CD4-positive, alpha-beta memory T cell (primary cell): ENCODE measurements at regions not wholly inside any gene's neighbourhood (a gene's known extent, or its start where the extent isn't known, plus 50 kb on each side); places are given as distances from the start of the nearest gene placed in this dataset.

ENCODE experiments used
- CTCF ChIA-PET: fragments of 350-600 bp; sonication (Branson Sonifier 250); formaldehyde crosslinking; loops from one replicate; lab custom pipeline; 2021; ENCODE audit warnings: inconsistent platforms; ENCODE audit not compliant: partially characterized antibody; lab: Charles Lee
- POLR2A ChIA-PET: fragments of 350-600 bp; sonication (Branson Sonifier 250); formaldehyde crosslinking; loops from one replicate; lab custom pipeline; 2021; ENCODE audit not compliant: partially characterized antibody; lab: Charles Lee
- DNase-seq, 5 donors: peaks; one replicate each; pipeline versions ENCODE4 v3.0.0 to v3.0.0-alpha.2; 2020 to 2022; ENCODE audit warnings: mixed read lengths in 1 of 5
- H3K27ac ChIP-seq: one replicate; pipeline ENCODE4 v1.7.0; 2013; ENCODE audit warnings: low read depth, low read length
- H3K27me3 ChIP-seq: 2 replicates; pipeline ENCODE4 v1.7.0; 2013; ENCODE audit warnings: mild to moderate bottlenecking, low read length, moderate library complexity; ENCODE audit not compliant: insufficient read depth
- H3K36me3 ChIP-seq: 2 replicates; pipeline ENCODE4 v1.7.0; 2013; ENCODE audit warnings: mild to moderate bottlenecking, low read length, moderate library complexity; ENCODE audit not compliant: insufficient read depth
- H3K4me1 ChIP-seq: 2 replicates; pipeline ENCODE4 v1.7.0; 2013; ENCODE audit warnings: mild to moderate bottlenecking, low read length, moderate library complexity; ENCODE audit not compliant: insufficient read depth
- H3K4me3 ChIP-seq, 2 donors: one replicate each; pipeline ENCODE4 v1.7.0; 2013; ENCODE audit warnings: low read length in 2 of 2, mild to moderate bottlenecking in 1 of 2
- H3K9me3 ChIP-seq, 2 donors: one replicate each; pipeline ENCODE4 v1.7.0; 2013; ENCODE audit warnings: low read length in 2 of 2, control low read depth in 1 of 2; ENCODE audit not compliant: control insufficient read depth in 1 of 2
- H3K27ac Mint-ChIP-seq, 7 donors: one replicate each; pipeline ENCODE4 v1.8.0; 2020 to 2021; ENCODE audit warnings: mixed read lengths in 7 of 7, mild to moderate bottlenecking in 6 of 7, inconsistent platforms in 3 of 7, moderate library complexity in 3 of 7
- H3K27me3 Mint-ChIP-seq, 2 donors: one replicate each; pipeline ENCODE4 v1.8.0; 2020 to 2021; ENCODE audit warnings: mixed read lengths in 2 of 2
- H3K36me3 Mint-ChIP-seq, 2 donors: one replicate each; pipeline ENCODE4 v1.8.0; 2020 to 2021; ENCODE audit warnings: mixed read lengths in 2 of 2, inconsistent platforms in 1 of 2, mild to moderate bottlenecking in 1 of 2
- H3K4me1 Mint-ChIP-seq, 4 donors: one replicate each; pipeline ENCODE4 v1.8.0; 2020 to 2021; ENCODE audit warnings: mixed read lengths in 4 of 4, mild to moderate bottlenecking in 1 of 4
- H3K4me3 Mint-ChIP-seq, 8 donors: one replicate each; pipeline ENCODE4 v1.8.0; 2020 to 2021; ENCODE audit warnings: mixed read lengths in 8 of 8, mild to moderate bottlenecking in 7 of 8, moderate library complexity in 6 of 8, inconsistent platforms in 3 of 8
- H3K9me3 Mint-ChIP-seq, 8 donors: one replicate each; pipeline ENCODE4 v1.8.0; 2020 to 2021; ENCODE audit warnings: mixed read lengths in 8 of 8, mild to moderate bottlenecking in 5 of 8, inconsistent platforms in 3 of 8, moderate library complexity in 1 of 8
- intact Hi-C: fragments of 100-400 bp; cut with micrococcal nuclease; formaldehyde crosslinking; loops from one replicate; pipeline ENCODE4 v1.15.1; 2023

DNA sequence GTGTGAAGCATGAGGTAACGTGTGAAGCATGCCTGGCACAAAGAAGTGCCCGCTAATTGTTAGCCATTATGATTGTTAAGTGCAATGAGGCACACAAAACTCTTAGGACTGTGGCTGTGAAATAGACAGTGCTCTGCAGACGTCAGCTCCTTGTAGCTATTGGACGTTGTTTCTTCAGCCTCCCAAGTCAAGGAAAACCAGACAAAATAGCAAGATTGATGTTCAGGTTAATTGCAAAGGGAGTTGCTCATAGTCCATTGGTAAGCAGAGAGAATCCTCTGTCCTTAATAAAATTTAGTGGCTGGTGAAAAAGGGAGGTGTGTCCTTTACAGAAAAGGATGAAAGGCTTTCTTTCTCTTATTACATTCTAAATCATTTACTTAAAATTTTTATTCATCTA, 54.6 kb upstream of the MBP start:
- Mint-ChIP-seq H3K4me3 (no peak overlapping the region), H3K4me1 (no peaks in the 10 kb centered on the region), H3K36me3 (no peaks in the 10 kb centered on the region), H3K27me3 (no peaks in the 10 kb centered on the region), H3K9me3 (peaks cover 0 to 14% (median 3%) of the 10 kb centered on the region in 8 donors), H3K27ac (no peak overlapping the region)
- Histone ChIP-seq H3K27me3 (no peaks in the 10 kb centered on the region), H3K4me3 (no peak overlapping the region), H3K9me3 (no peaks in the 10 kb centered on the region), H3K36me3 (no peaks in the 10 kb centered on the region), H3K27ac (no peak overlapping the region), H3K4me1 (no peaks in the 10 kb centered on the region)
- intact Hi-C loops: no loop called here
- DNase-seq: no peak
- POLR2A ChIA-PET: no interaction called here
- CTCF ChIA-PET: no interaction called here

DNA sequence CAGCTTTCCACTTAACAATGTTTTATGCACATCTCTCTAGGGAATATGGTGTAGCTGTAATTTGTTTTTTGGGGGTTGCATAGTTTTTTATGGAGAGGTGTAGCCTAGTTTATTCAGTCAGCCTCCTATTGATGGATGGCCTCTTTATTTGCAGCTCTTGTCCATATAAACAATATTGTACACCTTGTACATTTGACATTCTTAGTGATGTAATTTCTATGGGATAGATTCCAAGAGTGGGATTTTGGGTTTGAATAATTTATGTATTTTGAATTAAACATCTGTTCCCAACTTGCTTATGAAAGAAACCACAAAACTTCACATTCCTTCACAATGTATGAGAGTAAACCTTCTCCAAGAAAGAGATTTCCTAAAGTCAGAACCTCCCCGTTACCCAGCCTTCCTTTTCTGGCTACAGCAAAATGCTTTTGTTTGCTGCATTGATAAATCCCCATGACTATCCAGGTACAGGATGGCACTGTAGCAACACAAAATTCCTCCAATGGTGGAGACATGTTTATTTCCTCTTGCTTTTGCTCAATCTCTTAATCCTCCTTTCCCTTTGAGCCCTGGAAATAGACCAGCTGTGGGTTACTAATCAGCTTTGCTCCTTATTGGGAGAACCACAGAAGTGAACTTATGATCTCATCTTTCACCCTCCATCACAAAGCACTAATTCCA, 58.4 kb upstream of the GALR1 start:
- H3K27ac Mint-ChIP-seq: no peak overlapping the region

DNA sequence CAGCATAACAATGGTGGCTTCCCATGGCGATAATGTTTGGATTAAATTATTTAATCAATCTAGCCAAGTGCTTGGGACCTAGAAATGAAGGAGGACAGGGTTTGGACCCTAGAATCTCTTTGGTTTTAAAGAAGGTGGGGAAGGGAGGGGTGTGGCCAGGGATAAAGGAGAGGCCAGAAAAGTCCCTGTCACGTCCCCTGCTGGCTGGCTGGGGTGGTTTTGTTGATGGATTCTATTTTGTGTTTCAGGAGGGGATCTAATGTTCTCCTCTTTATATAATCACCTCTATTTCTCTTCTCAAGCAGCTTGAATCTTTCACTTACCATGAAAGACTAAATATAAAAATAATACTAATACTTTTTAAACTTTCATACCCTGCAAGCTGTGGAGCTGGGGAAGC, 52.6 kb upstream of the GALR1 start:
- no peaks in the 10 kb centered on the region for H3K4me1 ChIP-seq
- H3K9me3 ChIP-seq: no peaks in the 10 kb centered on the region
- Mint-ChIP-seq H3K4me3 (no peak overlapping the region), H3K36me3 (no peaks in the 10 kb centered on the region), H3K27me3 (no peaks in the 10 kb centered on the region), H3K27ac (no peak overlapping the region), H3K4me1 (no peaks in the 10 kb centered on the region), H3K9me3 (no peaks in the 10 kb centered on the region)
- no peaks in the 10 kb centered on the region for H3K36me3 ChIP-seq
- POLR2A ChIA-PET: no interaction called here
- CTCF ChIA-PET: interaction anchor here (2.1 kb wide), 1 partner anchor 14 kb away, joined by 6 read pairs; no protein-coding TSS in a partner anchor
- intact Hi-C loops: no loop called here
- no peak for DNase-seq
- H3K4me3 ChIP-seq: no peak overlapping the region
- no peak overlapping the region for H3K27ac ChIP-seq
- H3K27me3 ChIP-seq: no peaks in the 10 kb centered on the region

More for the DNA sequence above, 58.4 kb upstream of the GALR1 start:
- intact Hi-C loops: no loop called here
- Mint-ChIP-seq H3K4me1 (no peaks in the 10 kb centered on the region), H3K9me3 (peaks cover 0 to 5% (median under 1%) of the 10 kb centered on the region in 8 donors), H3K36me3 (no peaks in the 10 kb centered on the region), H3K27me3 (no peaks in the 10 kb centered on the region), H3K4me3 (no peak overlapping the region)
- Histone ChIP-seq H3K27ac (no peak overlapping the region), H3K9me3 (no peaks in the 10 kb centered on the region), H3K4me1 (no peaks in the 10 kb centered on the region), H3K27me3 (no peaks in the 10 kb centered on the region), H3K36me3 (no peaks in the 10 kb centered on the region), H3K4me3 (no peak overlapping the region)
- no peak for DNase-seq
- CTCF ChIA-PET: interaction anchor here (0.7 to 1.9 kb wide), 3 partner anchors 21 to 208 kb away, joined by 3 to 4 read pairs (median 4); no protein-coding TSS in a partner anchor
- POLR2A ChIA-PET: interaction anchor here (1.0 kb wide), 1 partner anchor 16 kb away, joined by 3 read pairs; no protein-coding TSS in a partner anchor

DNA sequence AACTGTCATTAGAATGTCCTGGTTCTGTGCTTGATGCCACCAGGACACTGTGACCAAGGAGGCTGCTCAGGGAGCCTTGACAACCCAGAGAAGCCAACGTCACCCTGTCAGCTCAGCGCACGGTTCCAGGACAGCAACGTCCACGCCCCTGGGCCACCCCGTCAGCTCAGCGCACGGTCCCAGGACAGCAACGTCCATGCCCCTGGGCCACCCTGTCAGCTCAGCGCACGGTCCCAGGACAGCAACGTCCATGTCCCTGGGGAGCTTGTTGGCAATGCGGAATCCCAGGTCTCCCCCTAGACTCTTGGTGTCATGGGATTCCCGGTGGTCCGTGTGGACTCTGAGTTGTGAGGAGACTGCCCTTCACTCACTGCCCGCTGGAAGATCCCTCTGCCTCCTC, 51.0 kb upstream of the GALR1 start:
- Histone ChIP-seq H3K36me3 (no peaks in the 10 kb centered on the region), H3K27ac (no peak overlapping the region), H3K9me3 (no peaks in the 10 kb centered on the region), H3K4me1 (no peaks in the 10 kb centered on the region), H3K27me3 (no peaks in the 10 kb centered on the region), H3K4me3 (no peak overlapping the region)
- no peak overlapping the region for H3K27ac Mint-ChIP-seq
- POLR2A ChIA-PET: no interaction called here
- H3K9me3 Mint-ChIP-seq: no peaks in the 10 kb centered on the region
- no peaks in the 10 kb centered on the region for H3K36me3 Mint-ChIP-seq
- CTCF ChIA-PET: interaction anchor here (2.0 to 2.1 kb wide), 2 partner anchors 13 to 198 kb away, joined by 5 to 6 read pairs; no protein-coding TSS in a partner anchor
- no peaks in the 10 kb centered on the region for H3K4me1 Mint-ChIP-seq
- H3K4me3 Mint-ChIP-seq: no peak overlapping the region
- no peaks in the 10 kb centered on the region for H3K27me3 Mint-ChIP-seq
- DNase-seq: no peak
- intact Hi-C loops: no loop called here

DNA sequence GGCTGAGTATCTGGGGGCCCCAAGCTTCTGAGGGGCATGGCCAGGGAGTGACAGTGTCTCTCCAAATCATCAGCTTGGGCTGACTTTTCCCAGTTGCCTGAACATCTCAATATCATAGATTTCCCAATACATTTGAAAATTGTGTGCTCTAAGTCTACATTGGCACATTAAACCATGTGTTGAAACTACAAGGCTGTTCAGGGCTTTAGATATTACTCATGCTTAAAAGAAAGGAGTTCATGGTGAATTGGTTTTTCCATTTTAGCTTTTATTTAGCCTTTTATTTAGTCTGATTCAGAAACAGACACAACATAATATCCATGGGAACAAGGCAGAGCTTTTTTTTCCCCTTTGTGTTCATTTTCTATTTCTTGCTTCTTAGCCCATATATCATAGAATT, 49.9 kb upstream of the GALR1 start:
- CTCF ChIA-PET: interaction anchor here (1.0 to 2.1 kb wide), 3 partner anchors 11 to 199 kb away, joined by 3 to 10 read pairs (median 5); no protein-coding TSS in a partner anchor
- peaks cover 0 to 1% of the 10 kb centered on the region in 2 donors for H3K27me3 Mint-ChIP-seq
- intact Hi-C loops: loop anchor here (10.0 kb wide), 1 partner anchor 375 kb away; the partner anchor contains the start of gene ZNF236

More for the DNA sequence above, 49.9 kb upstream of the GALR1 start:
- H3K27ac Mint-ChIP-seq: no peak overlapping the region
- Histone ChIP-seq H3K27ac (no peak overlapping the region), H3K27me3 (no peaks in the 10 kb centered on the region), H3K4me1 (no peaks in the 10 kb centered on the region), H3K36me3 (no peaks in the 10 kb centered on the region), H3K9me3 (no peaks in the 10 kb centered on the region), H3K4me3 (no peak overlapping the region)
- no peak overlapping the region for H3K4me3 Mint-ChIP-seq
- H3K9me3 Mint-ChIP-seq: no peaks in the 10 kb centered on the region
- DNase-seq: no peak
- no peaks in the 10 kb centered on the region for H3K4me1 Mint-ChIP-seq
- POLR2A ChIA-PET: no interaction called here
- H3K36me3 Mint-ChIP-seq: no peaks in the 10 kb centered on the region
